ENCODE measurements at regions not wholly inside any gene's neighbourhood (a gene's known extent, or its start where the extent isn't known, plus 50 kb on each side); places are given as distances from the start of the nearest gene placed in this dataset.

DNA sequence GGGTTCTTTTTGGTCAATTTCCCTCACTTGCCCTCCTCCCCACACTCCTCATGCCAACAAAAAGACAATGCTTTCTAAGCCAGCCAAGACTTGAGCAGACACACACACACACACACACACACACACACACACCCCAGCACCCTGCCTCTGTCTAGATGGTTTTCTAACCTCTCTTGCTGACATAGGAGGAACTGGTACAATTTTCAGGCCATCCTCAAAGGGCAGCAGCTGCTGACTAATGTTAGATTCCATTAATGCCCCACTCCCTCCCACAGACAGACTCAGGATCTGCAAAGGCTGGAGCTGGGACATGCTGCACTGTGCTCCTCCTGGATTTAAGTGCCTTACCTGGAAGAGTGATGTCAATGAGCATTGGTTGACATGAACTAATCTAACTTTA, 438.4 kb downstream of the OCA2 start:
- H3K27ac ChIP-seq (ENCODE audit: low read depth, low read length): no peak overlapping the region
- H3K4me1 ChIP-seq (ENCODE audit: control insufficient read depth, insufficient read depth, low read length): no peaks in the 10 kb centered on the region
- no peak for DNase-seq (ENCODE audit: low read depth in 4 of 6, low spot score in 6 of 6)
- H3K27me3 ChIP-seq (ENCODE audit: control insufficient read depth, insufficient read depth, low read length): no peaks in the 10 kb centered on the region
- H3K9me3 ChIP-seq (ENCODE audit: control insufficient read depth, insufficient read depth, low read length): no peaks in the 10 kb centered on the region
- H3K36me3 ChIP-seq (ENCODE audit: control insufficient read depth, insufficient read depth, low read length): no peaks in the 10 kb centered on the region
- no peak overlapping the region for H3K4me3 ChIP-seq (ENCODE audit: low read depth, low read length)

GRCh38 chr15:27656296-27656987, 442.7 kb downstream of the OCA2 start:
- DNase-seq (ENCODE audit: low read depth in 4 of 6, low spot score in 6 of 6): no peak
- Histone ChIP-seq H3K27me3 (ENCODE audit: control insufficient read depth, insufficient read depth, low read length) (no peaks in the 10 kb centered on the region), H3K27ac (ENCODE audit: low read depth, low read length) (no peak overlapping the region), H3K36me3 (ENCODE audit: control insufficient read depth, insufficient read depth, low read length) (no peaks in the 10 kb centered on the region), H3K9me3 (ENCODE audit: control insufficient read depth, insufficient read depth, low read length) (no peaks in the 10 kb centered on the region), H3K4me3 (ENCODE audit: low read depth, low read length) (no peak overlapping the region), H3K4me1 (ENCODE audit: control insufficient read depth, insufficient read depth, low read length) (no peaks in the 10 kb centered on the region)
- 97% methylated on average over 28 of the region's 29 CpGs for WGBS (ENCODE audit: insufficient coverage)

DNA sequence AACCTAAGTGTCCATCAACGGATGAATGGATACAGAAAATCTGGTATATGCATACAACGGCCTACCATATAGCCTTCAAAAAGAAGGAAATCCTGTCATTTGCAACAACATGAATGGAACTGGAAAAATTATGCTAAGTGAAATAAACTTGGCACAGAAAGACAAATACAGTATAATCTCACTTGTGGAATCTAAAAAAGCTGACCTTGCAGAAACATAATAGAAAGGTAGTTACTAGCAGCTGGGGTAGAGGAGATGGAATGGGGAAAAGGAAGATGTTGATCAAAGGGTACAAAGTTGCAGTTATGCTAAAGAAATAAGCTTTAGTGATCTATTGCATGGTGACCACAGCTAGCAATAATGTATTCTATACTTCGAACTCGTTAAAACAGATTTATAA, 444.1 kb downstream of the OCA2 start:
- no peak for DNase-seq (ENCODE audit: low read depth in 4 of 6, low spot score in 6 of 6)
- Histone ChIP-seq H3K36me3 (ENCODE audit: control insufficient read depth, insufficient read depth, low read length) (no peaks in the 10 kb centered on the region), H3K27ac (ENCODE audit: low read depth, low read length) (no peak overlapping the region), H3K9me3 (ENCODE audit: control insufficient read depth, insufficient read depth, low read length) (no peaks in the 10 kb centered on the region), H3K4me3 (ENCODE audit: low read depth, low read length) (no peak overlapping the region), H3K4me1 (ENCODE audit: control insufficient read depth, insufficient read depth, low read length) (no peaks in the 10 kb centered on the region), H3K27me3 (ENCODE audit: control insufficient read depth, insufficient read depth, low read length) (no peaks in the 10 kb centered on the region)
- WGBS (ENCODE audit: insufficient coverage): no CpG with 5 or more reads among the region's 4 CpGs

DNA sequence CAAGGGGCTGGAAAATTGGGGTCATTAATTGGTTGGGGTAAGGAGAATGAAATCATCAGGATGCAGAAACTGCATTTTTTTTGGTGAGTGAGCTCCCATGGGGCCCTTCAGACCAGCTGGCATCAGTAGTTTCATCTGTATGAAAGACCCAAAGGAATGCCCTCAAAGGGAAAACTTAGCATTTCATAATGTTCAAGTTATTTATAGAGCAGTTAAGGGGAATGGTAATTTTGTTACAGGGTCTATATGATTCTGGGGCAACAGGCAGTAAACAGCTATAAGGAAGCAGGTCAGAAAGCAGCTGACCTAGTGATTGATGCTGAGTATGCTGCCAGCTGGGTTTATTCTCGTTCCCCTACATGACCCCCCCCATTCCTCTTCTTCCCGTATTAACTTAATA, 448.9 kb downstream of the OCA2 start:
- Histone ChIP-seq H3K4me3 (ENCODE audit: low read depth, low read length) (no peak overlapping the region), H3K9me3 (ENCODE audit: control insufficient read depth, insufficient read depth, low read length) (no peaks in the 10 kb centered on the region), H3K4me1 (ENCODE audit: control insufficient read depth, insufficient read depth, low read length) (no peaks in the 10 kb centered on the region), H3K36me3 (ENCODE audit: control insufficient read depth, insufficient read depth, low read length) (no peaks in the 10 kb centered on the region), H3K27ac (ENCODE audit: low read depth, low read length) (no peak overlapping the region), H3K27me3 (ENCODE audit: control insufficient read depth, insufficient read depth, low read length) (no peaks in the 10 kb centered on the region)
- no peak for DNase-seq (ENCODE audit: low read depth in 4 of 6, low spot score in 6 of 6)
- no CpG with 5 or more reads among the region's 2 CpGs for WGBS (ENCODE audit: insufficient coverage)

DNA sequence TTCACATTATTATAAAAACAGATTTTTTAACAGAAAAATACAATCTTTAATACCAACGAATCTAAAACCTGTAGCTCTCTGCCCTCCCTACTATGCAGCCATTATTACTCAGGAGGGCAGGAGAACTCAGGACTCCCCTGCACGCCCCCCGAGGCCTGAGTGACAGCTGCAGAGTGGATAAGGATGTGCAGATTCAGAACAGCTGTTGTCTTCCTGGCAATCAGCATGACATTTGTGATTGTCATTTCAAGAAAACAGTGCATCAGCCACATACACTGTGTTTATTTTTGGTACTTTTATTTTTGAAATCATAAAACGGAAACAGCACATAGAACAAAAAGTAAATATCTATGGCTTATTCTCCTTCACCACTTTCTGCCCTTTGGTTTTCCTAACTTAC, 450.8 kb downstream of the OCA2 start:
- no peak overlapping the region for H3K4me3 ChIP-seq (ENCODE audit: low read depth, low read length)
- no peaks in the 10 kb centered on the region for H3K9me3 ChIP-seq (ENCODE audit: control insufficient read depth, insufficient read depth, low read length)
- H3K4me1 ChIP-seq (ENCODE audit: control insufficient read depth, insufficient read depth, low read length): no peaks in the 10 kb centered on the region
- 86% methylated on average over 2 of the region's 4 CpGs for WGBS (ENCODE audit: insufficient coverage)
- H3K27ac ChIP-seq (ENCODE audit: low read depth, low read length): no peak overlapping the region
- H3K36me3 ChIP-seq (ENCODE audit: control insufficient read depth, insufficient read depth, low read length): no peaks in the 10 kb centered on the region
- no peaks in the 10 kb centered on the region for H3K27me3 ChIP-seq (ENCODE audit: control insufficient read depth, insufficient read depth, low read length)
- DNase-seq (ENCODE audit: low read depth in 4 of 6, low spot score in 6 of 6): no peak

DNA sequence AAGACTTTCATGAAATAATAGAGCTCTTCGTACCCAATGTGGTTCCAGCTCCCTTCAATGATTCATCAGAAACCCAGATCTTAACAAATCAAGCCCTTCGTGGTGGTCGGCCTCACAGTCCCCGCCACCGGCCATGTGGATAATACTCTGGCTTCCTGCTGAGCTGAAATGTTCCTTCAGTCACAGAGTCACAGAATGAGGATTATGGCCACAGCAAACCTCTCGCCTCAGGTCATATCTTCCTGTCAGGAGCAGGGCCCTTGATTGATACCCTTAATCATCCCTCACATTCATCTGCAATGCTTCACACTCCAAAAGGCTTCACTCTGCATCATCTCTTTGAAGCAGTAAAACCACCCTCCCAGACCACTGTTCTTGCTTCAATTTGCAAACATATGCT, 452.6 kb downstream of the OCA2 start:
- Histone ChIP-seq H3K27me3 (ENCODE audit: control insufficient read depth, insufficient read depth, low read length) (no peaks in the 10 kb centered on the region), H3K9me3 (ENCODE audit: control insufficient read depth, insufficient read depth, low read length) (no peaks in the 10 kb centered on the region), H3K4me1 (ENCODE audit: control insufficient read depth, insufficient read depth, low read length) (no peaks in the 10 kb centered on the region), H3K27ac (ENCODE audit: low read depth, low read length) (no peak overlapping the region), H3K36me3 (ENCODE audit: control insufficient read depth, insufficient read depth, low read length) (no peaks in the 10 kb centered on the region), H3K4me3 (ENCODE audit: low read depth, low read length) (no peak overlapping the region)
- 37% methylated on average over 6 of the region's 6 CpGs for WGBS (ENCODE audit: insufficient coverage)
- no peak for DNase-seq (ENCODE audit: low read depth in 4 of 6, low spot score in 6 of 6)

DNA sequence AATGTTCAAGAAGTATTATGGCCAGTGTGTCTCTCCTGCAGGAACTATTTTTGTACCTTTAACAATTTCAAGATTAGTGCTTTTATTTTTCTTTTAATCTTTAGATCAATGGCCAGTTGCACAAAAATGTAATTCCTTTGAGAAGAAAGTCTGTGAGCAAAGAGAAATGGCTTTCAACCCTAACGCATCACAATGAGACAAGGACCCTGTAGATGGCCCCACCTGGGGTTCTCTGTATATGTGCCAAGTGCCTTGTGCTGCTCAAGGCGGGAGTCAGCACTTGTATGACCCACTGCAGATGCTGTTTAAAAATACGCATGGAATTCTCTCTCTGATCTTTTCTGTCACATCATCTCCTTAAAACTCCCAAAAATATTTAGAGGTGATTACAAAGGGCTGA, 453.4 kb downstream of the OCA2 start:
- peak in 1 of 6 donors; percentile 35 for DNase-seq (ENCODE audit: low read depth in 4 of 6, low spot score in 6 of 6)
- 63% methylated on average over 1 of the region's 3 CpGs for WGBS (ENCODE audit: insufficient coverage)

DNA sequence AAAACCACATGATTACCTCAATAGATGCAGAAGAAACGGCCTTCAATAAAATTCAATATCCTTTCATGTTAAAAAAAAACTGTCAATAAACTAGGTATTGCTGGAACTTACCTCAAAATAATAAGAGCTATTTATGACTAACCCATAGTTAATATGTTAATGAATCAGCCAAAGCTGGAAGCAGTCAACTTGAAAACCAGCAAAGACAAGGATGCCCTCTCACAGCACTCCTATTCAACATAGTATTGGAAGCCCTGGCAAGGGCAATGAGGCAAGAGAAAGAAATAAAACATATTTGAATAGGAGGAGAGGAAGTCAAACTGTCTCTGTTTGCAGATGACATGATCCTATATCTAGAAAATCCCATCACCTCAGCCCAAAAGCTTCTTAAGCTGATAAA, 456.1 kb downstream of the OCA2 start:
- Histone ChIP-seq H3K4me1 (ENCODE audit: control insufficient read depth, insufficient read depth, low read length) (no peaks in the 10 kb centered on the region), H3K9me3 (ENCODE audit: control insufficient read depth, insufficient read depth, low read length) (no peaks in the 10 kb centered on the region), H3K36me3 (ENCODE audit: control insufficient read depth, insufficient read depth, low read length) (no peaks in the 10 kb centered on the region), H3K4me3 (ENCODE audit: low read depth, low read length) (no peak overlapping the region), H3K27me3 (ENCODE audit: control insufficient read depth, insufficient read depth, low read length) (no peaks in the 10 kb centered on the region), H3K27ac (ENCODE audit: low read depth, low read length) (no peak overlapping the region)
- no peak for DNase-seq (ENCODE audit: low read depth in 4 of 6, low spot score in 6 of 6)
- no CpG with 5 or more reads among the region's 1 CpG for whole genome bisulfite sequencing (ENCODE audit: insufficient coverage)

More for the DNA sequence above, 453.4 kb downstream of the OCA2 start:
- no peaks in the 10 kb centered on the region for H3K36me3 ChIP-seq (ENCODE audit: control insufficient read depth, insufficient read depth, low read length)
- H3K9me3 ChIP-seq (ENCODE audit: control insufficient read depth, insufficient read depth, low read length): no peaks in the 10 kb centered on the region
- no peak overlapping the region for H3K4me3 ChIP-seq (ENCODE audit: low read depth, low read length)
- no peak overlapping the region for H3K27ac ChIP-seq (ENCODE audit: low read depth, low read length)
- H3K27me3 ChIP-seq (ENCODE audit: control insufficient read depth, insufficient read depth, low read length): no peaks in the 10 kb centered on the region
- H3K4me1 ChIP-seq (ENCODE audit: control insufficient read depth, insufficient read depth, low read length): no peaks in the 10 kb centered on the region

DNA sequence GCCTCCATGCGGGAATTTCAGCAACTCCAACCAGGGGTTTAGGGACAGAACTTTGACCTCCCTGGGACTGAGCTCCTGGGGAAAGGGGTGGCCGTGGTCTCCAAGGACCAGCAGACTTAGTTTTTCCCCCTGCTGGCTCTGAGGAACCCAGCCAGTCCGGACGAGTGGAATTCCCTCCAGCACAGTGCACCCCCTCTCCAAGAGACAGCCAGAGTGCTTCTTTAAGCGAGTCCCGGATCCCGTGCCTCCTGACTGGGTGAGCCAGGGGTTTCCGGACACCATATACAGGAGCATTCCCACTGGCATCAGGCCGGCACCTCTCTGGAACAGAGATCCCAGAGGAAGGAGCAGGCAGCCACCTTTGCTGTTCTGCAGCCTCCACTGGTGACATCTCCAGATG, 459.5 kb downstream of the OCA2 start:
- H3K27ac ChIP-seq (ENCODE audit: low read depth, low read length): no peak overlapping the region
- WGBS (ENCODE audit: insufficient coverage): 93% methylated on average over 9 of the region's 9 CpGs
- no peak overlapping the region for H3K4me3 ChIP-seq (ENCODE audit: low read depth, low read length)

GRCh38 chr15:27638958-27639357, 460.2 kb downstream of the OCA2 start:
- Histone ChIP-seq H3K4me3 (ENCODE audit: low read depth, low read length) (no peak overlapping the region), H3K27me3 (ENCODE audit: control insufficient read depth, insufficient read depth, low read length) (no peaks in the 10 kb centered on the region), H3K4me1 (ENCODE audit: control insufficient read depth, insufficient read depth, low read length) (no peaks in the 10 kb centered on the region), H3K27ac (ENCODE audit: low read depth, low read length) (no peak overlapping the region), H3K9me3 (ENCODE audit: control insufficient read depth, insufficient read depth, low read length) (no peaks in the 10 kb centered on the region), H3K36me3 (ENCODE audit: control insufficient read depth, insufficient read depth, low read length) (no peaks in the 10 kb centered on the region)
- no peak for DNase-seq (ENCODE audit: low read depth in 4 of 6, low spot score in 6 of 6)
- WGBS (ENCODE audit: insufficient coverage): 94% methylated on average over 13 of the region's 14 CpGs

More for the DNA sequence above, 459.5 kb downstream of the OCA2 start:
- DNase-seq (ENCODE audit: low read depth in 4 of 6, low spot score in 6 of 6): no peak
- H3K9me3 ChIP-seq (ENCODE audit: control insufficient read depth, insufficient read depth, low read length): no peaks in the 10 kb centered on the region
- no peaks in the 10 kb centered on the region for H3K36me3 ChIP-seq (ENCODE audit: control insufficient read depth, insufficient read depth, low read length)
- H3K27me3 ChIP-seq (ENCODE audit: control insufficient read depth, insufficient read depth, low read length): no peaks in the 10 kb centered on the region
- no peaks in the 10 kb centered on the region for H3K4me1 ChIP-seq (ENCODE audit: control insufficient read depth, insufficient read depth, low read length)

Measured in spinal cord (tissue), 9 donors.